Activated CD8-positive, alpha-beta T cell treated with anti-CD3 and anti-CD28 coated beads, Interleukin-2, amount 10 ng/mL, durations not matched to agents 7 days and 5 days (primary cell): ENCODE measurements at regions not wholly inside any gene's neighbourhood (a gene's known extent, or its start where the extent isn't known, plus 50 kb on each side); places are given as distances from the start of the nearest gene placed in this dataset.
"Not testable (repeated sequence)": the region's sequence is repeated elsewhere in the genome, so short reads cannot be mapped to it uniquely, and the experiment has no call there.

Source experiments
- ATAC-seq: fragments of 150-1000 bp; cut with Tn5 transposase; one replicate; pipeline ENCODE4 v1.10.0; 2021; ENCODE audit warnings: moderate library complexity
- CTCF ChIA-PET: fragments of 350-600 bp; sonication (Branson Sonifier 250); formaldehyde crosslinking; loops from one replicate; lab custom pipeline; 2021; ENCODE audit warnings: antibody characterized with exemption; lab: Charles Lee
- POLR2A ChIA-PET: fragments of 350-600 bp; sonication (Branson Sonifier 250); formaldehyde crosslinking; loops from one replicate; lab custom pipeline; 2021; ENCODE audit warnings: antibody characterized with exemption; lab: Charles Lee
- DNase-seq: peaks from one replicate; pipeline ENCODE4 v3.0.0-alpha.2; 2020
- H3K27ac Mint-ChIP-seq: one replicate; pipeline ENCODE4 v1.8.0; 2021; ENCODE audit warnings: mild to moderate bottlenecking, mixed read lengths
- H3K27me3 Mint-ChIP-seq: one replicate; pipeline ENCODE4 v1.8.0; 2021; ENCODE audit warnings: low read depth, mixed read lengths
- H3K36me3 Mint-ChIP-seq: one replicate; pipeline ENCODE4 v1.8.0; 2021; ENCODE audit warnings: low read depth, mixed read lengths
- H3K4me1 Mint-ChIP-seq: one replicate; pipeline ENCODE4 v1.8.0; 2021; ENCODE audit warnings: low read depth, mixed read lengths
- H3K4me3 Mint-ChIP-seq: one replicate; pipeline ENCODE4 v1.8.0; 2021; ENCODE audit warnings: mild to moderate bottlenecking, mixed read lengths
- H3K9me3 Mint-ChIP-seq: one replicate; pipeline ENCODE4 v1.8.0; 2022; ENCODE audit warnings: mixed read lengths; ENCODE audit not compliant: insufficient read depth

DNA sequence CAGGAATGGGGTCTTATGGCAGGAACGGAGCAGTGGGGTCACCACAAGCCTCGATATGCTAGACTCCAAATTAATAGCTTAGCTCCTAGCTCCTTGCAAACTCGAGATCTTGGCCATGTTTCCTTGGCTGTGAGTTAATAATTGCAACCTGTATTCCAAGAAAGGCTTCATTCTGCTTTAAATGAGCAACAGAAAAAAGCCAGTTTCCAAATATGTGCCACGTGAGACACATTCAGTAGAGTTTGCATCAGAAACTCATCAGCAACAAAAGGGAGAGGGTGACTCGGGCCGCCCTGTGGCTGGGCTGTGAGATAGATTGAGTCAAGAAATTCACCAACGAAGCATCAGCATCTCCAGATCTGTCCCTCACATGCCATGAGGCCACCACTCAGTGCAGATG is 112.0 kb downstream of the NPTX2 start:
- H3K9me3 Mint-ChIP-seq, result no peaks in the 10 kb centered on the region
- no peaks in the 10 kb centered on the region for H3K4me1 Mint-ChIP-seq
- ChIA-PET POLR2A (no interaction called here), CTCF (interaction anchor here (1.0 kb wide), 1 partner anchor 16 kb away, joined by 3 read pairs; no protein-coding TSS in a partner anchor)
- H3K4me3 Mint-ChIP-seq, result no peak overlapping the region
- H3K36me3 Mint-ChIP-seq, result no peaks in the 10 kb centered on the region
- ATAC-seq (no peak), DNase-seq (no peak)
- no peaks in the 10 kb centered on the region for H3K27me3 Mint-ChIP-seq
- H3K27ac Mint-ChIP-seq, result no peak overlapping the region

DNA sequence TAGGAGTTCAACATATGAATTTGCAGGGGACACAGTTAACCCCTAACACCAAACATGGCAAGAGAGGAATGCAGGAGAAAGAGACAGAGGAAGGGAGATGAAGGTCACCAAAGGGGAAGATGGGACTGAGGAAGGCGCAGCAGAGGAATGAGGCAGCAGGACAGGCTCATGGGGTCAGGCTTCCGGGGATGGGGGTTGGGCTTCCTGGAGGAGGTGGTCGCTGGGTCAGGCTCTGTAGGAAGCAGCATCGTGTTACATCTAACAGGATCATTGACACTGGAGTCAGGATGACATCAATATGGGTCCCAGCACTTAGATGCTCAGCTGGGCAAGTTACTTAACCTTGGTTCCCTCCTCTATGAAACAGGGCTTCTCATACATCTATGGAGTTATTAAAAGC is 113.2 kb downstream of the NPTX2 start:
- H3K4me3 Mint-ChIP-seq, result no peak overlapping the region
- no peaks in the 10 kb centered on the region for H3K9me3 Mint-ChIP-seq

DNA sequence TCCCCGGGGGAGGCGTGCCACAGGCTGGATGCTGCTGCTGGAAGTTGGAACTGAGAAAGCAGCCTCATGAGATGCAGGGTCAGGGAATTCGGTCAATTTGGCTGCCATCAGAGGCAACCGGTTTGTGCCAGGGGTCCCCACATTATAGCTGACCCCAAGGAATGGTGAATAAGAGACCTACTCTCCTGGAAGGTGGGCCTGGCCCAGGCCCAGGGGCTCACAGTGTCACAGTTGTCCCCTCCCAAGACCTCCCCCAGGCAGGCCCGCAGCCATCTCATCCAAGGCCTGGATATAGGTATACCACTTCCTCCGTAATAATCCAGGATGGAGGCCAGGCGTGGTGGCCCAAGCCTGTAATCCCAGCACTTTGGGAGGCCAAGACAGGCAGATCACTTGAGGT is 114.6 kb downstream of the NPTX2 start:
- no peaks in the 10 kb centered on the region for H3K27me3 Mint-ChIP-seq
- no peaks in the 10 kb centered on the region for H3K36me3 Mint-ChIP-seq
- no peaks in the 10 kb centered on the region for H3K4me1 Mint-ChIP-seq
- DNase-seq (no peak), ATAC-seq (no peak)
- POLR2A ChIA-PET, result no interaction called here
- no peaks in the 10 kb centered on the region for H3K9me3 Mint-ChIP-seq
- CTCF ChIA-PET, result interaction anchor here (2.2 kb wide), 1 partner anchor 14 kb away, joined by 7 read pairs; no protein-coding TSS in a partner anchor
- H3K4me3 Mint-ChIP-seq, result no peak overlapping the region
- no peak overlapping the region for H3K27ac Mint-ChIP-seq

More for the DNA sequence above, 113.2 kb downstream of the NPTX2 start:
- ATAC-seq (no peak), DNase-seq (no peak)
- Mint-ChIP-seq H3K36me3 (no peaks in the 10 kb centered on the region), H3K27me3 (no peaks in the 10 kb centered on the region), H3K27ac (no peak overlapping the region), H3K4me1 (no peaks in the 10 kb centered on the region)
- ChIA-PET CTCF (no interaction called here), POLR2A (no interaction called here)

DNA sequence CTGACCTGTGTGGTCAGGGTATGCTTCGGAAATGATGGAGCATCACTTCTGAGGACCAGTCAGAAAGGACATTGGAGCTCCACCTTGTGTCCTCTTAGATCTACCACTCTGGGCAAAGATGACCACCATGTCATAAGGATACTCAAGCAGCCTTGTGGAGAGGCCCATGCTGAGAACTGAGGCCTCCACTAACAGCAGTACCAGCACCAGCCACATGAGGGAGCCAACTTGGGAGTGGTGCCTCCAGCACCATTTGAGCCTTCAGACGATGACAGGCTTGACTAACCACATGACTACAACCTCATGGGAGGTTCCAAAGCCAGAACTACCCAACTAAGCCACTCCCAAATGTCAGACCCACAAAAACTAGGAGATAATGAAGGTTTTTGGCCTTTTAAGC is 116.0 kb downstream of the NPTX2 start:
- Mint-ChIP-seq H3K9me3 (no peaks in the 10 kb centered on the region), H3K36me3 (no peaks in the 10 kb centered on the region), H3K27ac (no peak overlapping the region), H3K4me1 (no peaks in the 10 kb centered on the region), H3K4me3 (no peak overlapping the region), H3K27me3 (no peaks in the 10 kb centered on the region)
- ATAC-seq, result peak; percentile 58
- POLR2A ChIA-PET, result no interaction called here
- DNase-seq, result peak; percentile 65
- CTCF ChIA-PET, result interaction anchor here (2.2 kb wide), 1 partner anchor 13 kb away, joined by 7 read pairs; no protein-coding TSS in a partner anchor

DNA sequence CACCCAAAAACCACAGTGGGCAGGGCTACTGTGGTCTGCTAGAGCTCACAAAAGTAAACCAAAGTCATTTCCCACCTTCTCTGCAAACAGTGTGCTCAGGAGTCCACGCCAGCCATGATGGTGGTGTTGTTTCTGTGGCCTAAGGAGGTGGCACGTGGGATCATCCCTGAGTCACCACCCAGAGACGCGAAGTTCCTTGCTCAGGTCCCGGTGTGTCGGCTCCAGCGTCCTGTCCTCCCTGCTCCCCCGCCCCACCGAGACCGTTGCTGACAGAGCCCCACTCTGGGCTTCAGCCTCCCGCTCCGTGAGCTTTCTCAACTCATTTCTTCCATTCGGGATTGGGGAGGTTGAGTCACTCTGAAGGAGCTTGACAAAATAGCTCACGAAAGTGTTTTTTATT is 118.7 kb downstream of the NPTX2 start:
- H3K4me1 Mint-ChIP-seq, result no peaks in the 10 kb centered on the region
- no peak overlapping the region for H3K27ac Mint-ChIP-seq
- H3K27me3 Mint-ChIP-seq, result no peaks in the 10 kb centered on the region
- CTCF ChIA-PET, result interaction anchor here (2.5 kb wide), 1 partner anchor 10 kb away, joined by 8 read pairs; no protein-coding TSS in a partner anchor
- H3K9me3 Mint-ChIP-seq, result no peaks in the 10 kb centered on the region
- DNase-seq (no peak), ATAC-seq (no peak)
- POLR2A ChIA-PET, result no interaction called here
- no peak overlapping the region for H3K4me3 Mint-ChIP-seq
- H3K36me3 Mint-ChIP-seq, result no peaks in the 10 kb centered on the region

DNA sequence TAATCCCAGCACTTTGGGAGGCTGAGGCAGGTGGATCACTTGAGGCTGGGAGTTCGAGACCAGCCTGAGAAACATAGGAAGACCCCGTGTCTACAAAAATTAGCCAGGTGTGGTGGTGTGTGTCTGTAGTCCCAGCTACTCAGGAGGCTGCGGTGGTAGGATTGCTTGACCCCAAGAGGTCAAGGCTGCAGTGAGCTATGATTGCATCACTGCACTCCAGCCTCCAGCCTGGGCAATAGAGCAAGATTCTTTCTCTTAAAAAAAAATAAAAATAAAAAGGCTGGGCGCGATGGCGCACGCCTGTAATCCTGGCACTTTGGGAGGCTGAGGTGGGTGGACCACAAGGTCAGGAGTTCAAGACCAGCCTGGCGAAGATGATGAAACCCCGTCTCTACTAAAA is 119.4 kb downstream of the NPTX2 start:
- H3K9me3 Mint-ChIP-seq, DNase-seq, ATAC-seq, H3K27me3 Mint-ChIP-seq, H3K27ac Mint-ChIP-seq, H3K4me1 Mint-ChIP-seq, H3K4me3 Mint-ChIP-seq, H3K36me3 Mint-ChIP-seq, POLR2A ChIA-PET: not testable (repeated sequence)
- CTCF ChIA-PET, result interaction anchor here (2.5 kb wide), 1 partner anchor 9 kb away, joined by 8 read pairs; no protein-coding TSS in a partner anchor

DNA sequence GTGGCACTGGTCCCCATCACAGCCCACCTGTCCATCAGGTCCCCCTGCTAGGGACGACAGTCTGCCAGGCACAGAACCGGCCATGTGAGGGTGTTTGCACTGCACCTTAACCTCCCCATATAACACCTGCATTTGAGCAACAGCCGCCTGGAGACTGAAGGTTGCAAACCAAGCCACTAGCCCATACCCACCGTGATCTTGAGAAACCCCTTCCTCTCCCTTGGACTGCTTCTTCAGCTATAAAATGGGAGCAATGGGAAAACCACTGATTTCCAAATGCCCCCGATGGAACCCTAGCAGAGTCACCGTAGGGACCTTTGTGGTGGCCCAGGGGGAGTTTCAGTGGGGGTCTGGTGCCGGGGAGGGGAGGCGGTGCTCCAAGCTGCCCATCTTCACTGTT is 120.1 kb downstream of the NPTX2 start:
- Mint-ChIP-seq H3K27ac (no peak overlapping the region), H3K4me3 (no peak overlapping the region), H3K27me3 (no peaks in the 10 kb centered on the region), H3K9me3 (no peaks in the 10 kb centered on the region), H3K4me1 (no peaks in the 10 kb centered on the region), H3K36me3 (no peaks in the 10 kb centered on the region)
- DNase-seq (no peak), ATAC-seq (no peak)
- CTCF ChIA-PET, result interaction anchor here (2.5 kb wide), 1 partner anchor 9 kb away, joined by 8 read pairs; no protein-coding TSS in a partner anchor
- POLR2A ChIA-PET, result no interaction called here

DNA sequence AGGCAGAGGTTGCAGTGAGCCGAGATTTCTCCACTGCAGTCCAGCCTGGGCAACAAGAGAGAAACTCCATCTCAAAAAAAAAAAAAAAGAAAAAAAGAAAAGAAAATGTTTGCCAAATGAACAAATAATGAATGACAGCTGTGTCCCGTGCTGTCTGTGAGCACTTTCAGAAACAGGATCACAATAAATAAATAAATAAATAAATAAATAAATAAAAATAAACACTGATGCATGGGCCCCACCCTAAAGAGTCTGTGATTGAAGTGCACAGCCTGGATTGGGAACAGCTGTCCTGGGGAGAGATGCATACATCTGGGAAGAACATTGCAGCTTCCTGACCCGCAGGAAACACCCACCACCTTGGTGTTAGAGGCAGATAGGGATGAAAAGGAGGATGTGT is 123.6 kb downstream of the NPTX2 start:
- Mint-ChIP-seq H3K36me3 (no peaks in the 10 kb centered on the region), H3K4me3 (no peak overlapping the region), H3K4me1 (no peaks in the 10 kb centered on the region), H3K27ac (no peak overlapping the region), H3K27me3 (no peaks in the 10 kb centered on the region), H3K9me3 (no peaks in the 10 kb centered on the region)
- ATAC-seq (no peak), DNase-seq (no peak)
- ChIA-PET CTCF (no interaction called here), POLR2A (no interaction called here)

DNA sequence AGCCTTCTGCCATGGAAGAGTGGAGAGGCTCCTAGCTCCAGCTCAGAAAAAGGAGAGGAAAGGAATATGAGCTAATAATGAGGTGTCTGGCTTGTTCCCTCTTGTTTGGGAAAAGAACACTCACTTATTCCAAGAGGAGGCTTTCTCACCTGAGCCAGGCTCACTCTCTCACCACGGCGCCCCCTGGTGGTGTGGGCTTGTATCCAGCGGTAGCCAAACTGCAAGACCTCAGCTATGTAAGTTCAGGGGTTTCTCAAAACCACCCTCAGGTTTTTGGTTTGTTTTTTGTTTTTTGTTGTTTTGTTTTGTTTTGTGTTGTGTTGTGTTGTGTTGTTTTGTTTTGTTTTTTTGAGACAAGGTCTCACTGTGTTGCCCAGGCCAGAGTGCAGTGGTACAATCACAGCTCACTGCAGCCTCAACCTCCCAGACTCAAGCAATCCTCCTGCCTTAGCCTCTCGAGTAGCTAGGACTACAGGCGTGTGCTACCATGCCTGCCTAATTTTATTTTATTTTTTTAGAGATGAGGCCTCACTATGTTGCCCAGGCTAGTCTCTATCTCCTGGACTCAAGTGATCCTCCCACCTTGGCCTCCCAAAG is 124.0 kb downstream of the TMEM130 start:
- Mint-ChIP-seq H3K36me3 (no peaks in the 10 kb centered on the region), H3K27ac (no peak overlapping the region), H3K27me3 (no peaks in the 10 kb centered on the region), H3K9me3 (no peaks in the 10 kb centered on the region), H3K4me1 (no peaks in the 10 kb centered on the region), H3K4me3 (no peak overlapping the region)
- CTCF ChIA-PET, result interaction anchor here (0.6 to 1.7 kb wide), 21 partner anchors 8 to 345 kb away, joined by 3 to 10 read pairs (median 4); partner anchors contain the start of gene BAIAP2L1
- POLR2A ChIA-PET, result interaction anchor here (0.5 to 0.7 kb wide), 2 partner anchors 18 to 128 kb away, joined by 3 read pairs; no protein-coding TSS in a partner anchor
- peak; percentile 57 for ATAC-seq
- peak; percentile 75 for DNase-seq

DNA sequence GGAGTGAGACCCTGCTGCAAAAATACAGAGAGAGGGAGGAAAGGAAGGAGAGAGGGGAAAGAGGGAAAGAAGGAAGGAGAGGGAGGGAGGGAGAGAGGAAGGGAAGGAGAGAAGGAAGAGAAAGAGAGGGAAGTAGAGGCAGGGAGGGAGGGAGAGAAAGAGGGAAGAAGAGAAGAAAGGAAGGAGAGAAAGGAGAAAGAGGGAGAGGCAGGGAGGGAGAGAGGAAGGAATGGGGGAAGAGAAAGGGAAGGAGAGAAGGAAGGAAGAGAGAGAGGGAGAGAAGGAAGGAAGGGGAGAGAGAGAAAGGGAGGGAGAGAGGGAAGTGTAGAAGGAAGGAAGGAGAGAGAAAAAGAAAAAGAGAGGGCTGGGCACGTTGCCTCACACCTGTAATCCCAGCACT is 121.7 kb downstream of the TMEM130 start:
- ChIA-PET CTCF (no interaction called here), POLR2A (no interaction called here)
- Mint-ChIP-seq H3K36me3 (no peaks in the 10 kb centered on the region), H3K4me1 (no peaks in the 10 kb centered on the region), H3K4me3 (no peak overlapping the region), H3K9me3 (no peaks in the 10 kb centered on the region), H3K27me3 (no peaks in the 10 kb centered on the region), H3K27ac (no peak overlapping the region)
- DNase-seq (no peak), ATAC-seq (no peak)

DNA sequence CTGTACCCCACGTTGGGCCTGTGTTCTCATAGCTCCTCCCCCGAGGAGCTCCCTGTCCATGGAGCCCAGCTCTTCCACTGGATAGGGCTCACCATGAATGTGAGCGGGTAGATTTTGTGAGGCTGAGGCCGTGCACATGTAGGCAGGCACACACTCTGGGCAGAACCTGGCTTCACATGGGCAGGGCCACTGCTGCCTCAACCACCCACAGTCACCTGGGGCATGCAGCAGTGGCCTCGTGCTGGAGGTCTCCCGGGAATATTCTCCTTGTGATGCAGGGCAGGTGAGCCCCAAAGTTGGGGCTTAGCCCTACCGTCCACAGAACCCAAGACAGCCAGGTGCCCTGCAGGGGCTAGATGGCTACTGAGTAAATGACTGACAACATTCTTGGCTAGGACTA is 116.6 kb downstream of the TMEM130 start:
- no peaks in the 10 kb centered on the region for H3K36me3 Mint-ChIP-seq
- CTCF ChIA-PET, result no interaction called here
- H3K9me3 Mint-ChIP-seq, result no peaks in the 10 kb centered on the region
- no peaks in the 10 kb centered on the region for H3K27me3 Mint-ChIP-seq
- H3K4me1 Mint-ChIP-seq, result no peaks in the 10 kb centered on the region
- no peak overlapping the region for H3K4me3 Mint-ChIP-seq
- POLR2A ChIA-PET, result no interaction called here
- DNase-seq (no peak), ATAC-seq (no peak)
- no peak overlapping the region for H3K27ac Mint-ChIP-seq

DNA sequence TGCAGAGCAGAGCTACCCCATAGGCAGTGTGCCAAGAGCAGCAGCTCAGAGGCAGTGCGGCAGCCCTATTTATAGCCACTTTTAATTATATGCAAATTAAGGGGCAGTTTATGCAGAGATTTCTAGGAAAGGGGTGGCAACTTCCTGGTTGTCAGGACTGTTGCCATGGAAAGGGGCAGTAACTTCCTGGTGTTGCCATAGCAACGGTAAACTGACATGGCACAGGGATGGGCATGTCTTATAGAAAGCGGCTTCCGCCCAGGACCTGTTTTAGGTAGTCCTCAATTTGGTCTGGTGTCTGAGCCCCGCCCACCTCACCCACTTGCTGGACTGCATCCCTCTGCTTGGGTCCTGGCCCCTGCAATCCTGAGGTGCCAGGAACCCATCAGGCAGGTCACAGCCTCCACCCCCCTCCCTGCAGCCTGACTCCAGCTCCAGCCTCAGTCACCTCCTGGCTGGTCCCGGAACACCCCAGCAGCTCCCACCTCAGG is 115.8 kb downstream of the TMEM130 start:
- DNase-seq, result no peak
- CTCF ChIA-PET, result interaction anchor here (0.8 kb wide), 1 partner anchor 9 kb away, joined by 4 read pairs; no protein-coding TSS in a partner anchor
- POLR2A ChIA-PET, result no interaction called here
- Mint-ChIP-seq H3K27me3 (no peaks in the 10 kb centered on the region), H3K27ac (no peak overlapping the region), H3K9me3 (no peaks in the 10 kb centered on the region), H3K4me3 (no peak overlapping the region), H3K36me3 (no peaks in the 10 kb centered on the region), H3K4me1 (no peaks in the 10 kb centered on the region)
- no peak for ATAC-seq
